ENCODE measurements at regions not wholly inside any gene's neighbourhood (a gene's known extent, or its start where the extent isn't known, plus 50 kb on each side); places are given as distances from the start of the nearest gene placed in this dataset.

- no peak for TF ChIP-seq CTCF (IDR thresholded peaks at IDR 0.05)
- no peak for TF ChIP-seq POLR2AphosphoS5 (IDR thresholded peaks at IDR 0.05)
Observed at GRCh38 chr2:11933854-11934253, 187.4 kb downstream of the LPIN1 start.
